HFFc6 (cell line): ENCODE measurements at regions not wholly inside any gene's neighbourhood (a gene's known extent, or its start where the extent isn't known, plus 50 kb on each side); places are given as distances from the start of the nearest gene placed in this dataset.

Source experiments
- DNase-seq: peaks from one replicate; pipeline ENCODE4 v3.0.0-alpha.2; 2018
- H3K27ac Mint-ChIP-seq: 2 replicates; pipeline ENCODE4 v1.8.0; 2020; ENCODE audit warnings: mild to moderate bottlenecking, mixed read lengths
- H3K27me3 Mint-ChIP-seq: 2 replicates; pipeline ENCODE4 v1.8.0; 2021; ENCODE audit warnings: mild to moderate bottlenecking, moderate library complexity, mixed read lengths; ENCODE audit not compliant: insufficient read depth
- H3K36me3 Mint-ChIP-seq: 2 replicates; pipeline ENCODE4 v1.8.0; 2021; ENCODE audit warnings: low read depth, mixed read lengths
- H3K4me1 Mint-ChIP-seq: 2 replicates; pipeline ENCODE4 v1.8.0; 2020; ENCODE audit warnings: low read depth, mixed read lengths
- H3K4me3 Mint-ChIP-seq: 2 replicates; pipeline ENCODE4 v1.8.0; 2020; ENCODE audit warnings: mild to moderate bottlenecking, moderate library complexity, mixed read lengths
- H3K9me3 Mint-ChIP-seq: 2 replicates; pipeline ENCODE4 v1.8.0; 2020; ENCODE audit warnings: mild to moderate bottlenecking, mixed read lengths
- CTCF ChIP-seq: fragments of 200-600 bp; sonication (generic); IDR thresholded peaks from 2 replicates; pipeline ENCODE4 v1.5.0; 2021; ENCODE audit warnings: antibody characterized with exemption, mild to moderate bottlenecking

- Mint-ChIP-seq H3K4me3 (no peak overlapping the region), H3K9me3 (no peaks in the 10 kb centered on the region), H3K36me3 (no peaks in the 10 kb centered on the region), H3K27ac (no peak overlapping the region), H3K27me3 (peaks cover 5% of the 10 kb centered on the region), H3K4me1 (peaks cover 5% of the 10 kb centered on the region; the same call in 1 of the 2 replicates)
- no peak for TF ChIP-seq CTCF
- DNase-seq, result no peak
These were observed 56.1 kb upstream of the TMC5 start for GRCh38 chr16:19361587-19361986.

GRCh38 chr16:19363740-19364139, 53.9 kb upstream of the TMC5 start:
- DNase-seq, result no peak
- peaks cover 6% of the 10 kb centered on the region; the same call in 1 of the 2 replicates for H3K4me1 Mint-ChIP-seq
- no peak overlapping the region for H3K27ac Mint-ChIP-seq
- peaks cover 5% of the 10 kb centered on the region for H3K27me3 Mint-ChIP-seq
- no peak for TF ChIP-seq CTCF
- H3K4me3 Mint-ChIP-seq, result no peak overlapping the region
- H3K9me3 Mint-ChIP-seq, result no peaks in the 10 kb centered on the region
- H3K36me3 Mint-ChIP-seq, result no peaks in the 10 kb centered on the region

- Mint-ChIP-seq H3K4me1 (peaks cover 6% of the 10 kb centered on the region; the same call in 1 of the 2 replicates), H3K9me3 (no peaks in the 10 kb centered on the region), H3K4me3 (no peak overlapping the region), H3K27me3 (peaks cover 1% of the 10 kb centered on the region), H3K36me3 (no peaks in the 10 kb centered on the region), H3K27ac (no peak overlapping the region)
- TF ChIP-seq CTCF, result no peak
- DNase-seq, result no peak
These were observed 52.2 kb upstream of the TMC5 start for GRCh38 chr16:19365486-19365885.

GRCh38 chr16:19366391-19366790, 51.3 kb upstream of the TMC5 start:
- Mint-ChIP-seq H3K9me3 (no peaks in the 10 kb centered on the region), H3K4me3 (no peak overlapping the region), H3K27me3 (peaks cover 1% of the 10 kb centered on the region), H3K4me1 (peaks cover 6% of the 10 kb centered on the region; the same call in 1 of the 2 replicates), H3K27ac (no peak overlapping the region), H3K36me3 (no peaks in the 10 kb centered on the region)
- peak; percentile 8 for DNase-seq
- TF ChIP-seq CTCF, result no peak

- peaks cover 1% of the 10 kb centered on the region for H3K27me3 Mint-ChIP-seq
These were observed 50.3 kb upstream of the TMC5 start for GRCh38 chr16:19367335-19367734.

More at GRCh38 chr16:19367335-19367734, 50.3 kb upstream of the TMC5 start:
- Mint-ChIP-seq H3K27ac (no peak overlapping the region), H3K9me3 (no peaks in the 10 kb centered on the region), H3K4me1 (peaks cover 6% of the 10 kb centered on the region; the same call in 1 of the 2 replicates), H3K4me3 (no peak overlapping the region), H3K36me3 (no peaks in the 10 kb centered on the region)
- no peak for DNase-seq
- TF ChIP-seq CTCF, result no peak
